Spinal cord (tissue), 9 donors: ENCODE measurements at regions not wholly inside any gene's neighbourhood (a gene's known extent, or its start where the extent isn't known, plus 50 kb on each side); places are given as distances from the start of the nearest gene placed in this dataset.
"Not testable (repeated sequence)": the region's sequence is repeated elsewhere in the genome, so short reads cannot be mapped to it uniquely, and the experiment has no call there.

Source experiments
- DNase-seq, 6 donors: peaks; one replicate each; pipeline versions ENCODE4 v3.0.0 to v3.0.0-alpha.2; 2013 to 2015; ENCODE audit warnings: low spot score in 6 of 6, low read depth in 4 of 6
- H3K27ac ChIP-seq: one replicate; pipeline ENCODE4 v1.5.1; 2013; ENCODE audit warnings: low read depth, low read length, control low read depth
- H3K27me3 ChIP-seq: one replicate; pipeline ENCODE4 v1.6.1; 2013; ENCODE audit warnings: low read length; ENCODE audit not compliant: control insufficient read depth, insufficient read depth
- H3K36me3 ChIP-seq: one replicate; pipeline ENCODE4 v1.6.1; 2013; ENCODE audit warnings: low read length; ENCODE audit not compliant: control insufficient read depth, insufficient read depth
- H3K4me1 ChIP-seq: one replicate; pipeline ENCODE4 v1.6.1; 2013; ENCODE audit warnings: low read length; ENCODE audit not compliant: control insufficient read depth, insufficient read depth
- H3K4me3 ChIP-seq: one replicate; pipeline ENCODE4 v1.5.1; 2013; ENCODE audit warnings: low read depth, low read length, control low read depth
- H3K9me3 ChIP-seq: one replicate; pipeline ENCODE4 v1.6.1; 2013; ENCODE audit warnings: low read length; ENCODE audit not compliant: control insufficient read depth, insufficient read depth
- WGBS: methylation state at CpG from one replicate; pipeline ENCODE4 v1.1.5; 2013; ENCODE audit warnings: missing lambda C conversion rate; ENCODE audit not compliant: insufficient coverage; 5-methylcytosine and 5-hydroxymethylcytosine counted together
- donor health status: healthy.

DNA sequence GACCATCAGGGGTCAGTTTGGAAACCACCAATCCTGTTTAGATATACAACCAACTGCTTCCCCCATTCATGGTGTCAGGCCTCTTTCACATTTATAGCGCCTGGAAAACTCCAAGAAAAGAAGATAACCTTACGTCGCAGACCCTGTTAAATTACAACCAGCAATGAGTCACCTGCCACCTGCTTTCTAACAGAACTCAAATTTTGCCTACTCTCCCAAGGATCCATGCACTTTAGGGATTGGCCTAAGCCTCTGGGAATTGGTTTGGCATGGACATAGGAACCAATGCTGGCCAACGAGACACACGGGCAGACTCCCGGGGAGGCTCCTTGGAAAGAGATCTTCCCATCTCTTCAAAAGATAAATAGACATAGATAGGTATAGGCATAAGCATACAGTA lies 87.0 kb downstream of the FEM1C start:
- H3K27ac ChIP-seq: no peak overlapping the region
- DNase-seq: no peak
- H3K27me3 ChIP-seq: no peaks in the 10 kb centered on the region
- no peaks in the 10 kb centered on the region for H3K36me3 ChIP-seq
- H3K4me1 ChIP-seq: no peaks in the 10 kb centered on the region
- H3K4me3 ChIP-seq: no peak overlapping the region
- 100% methylated on average over 1 of the region's 6 CpGs for WGBS
- no peaks in the 10 kb centered on the region for H3K9me3 ChIP-seq

GRCh38 chr5:115456539-115457040 lies 88.0 kb downstream of the FEM1C start:
- no peaks in the 10 kb centered on the region for H3K4me1 ChIP-seq
- WGBS: 54% methylated on average over 5 of the region's 7 CpGs
- H3K4me3 ChIP-seq: no peak overlapping the region
- H3K27me3 ChIP-seq: no peaks in the 10 kb centered on the region
- no peaks in the 10 kb centered on the region for H3K9me3 ChIP-seq
- H3K27ac ChIP-seq: no peak overlapping the region
- DNase-seq: no peak
- H3K36me3 ChIP-seq: no peaks in the 10 kb centered on the region

GRCh38 chr5:115456056-115456455 lies 88.5 kb downstream of the FEM1C start:
- Histone ChIP-seq H3K9me3 (no peaks in the 10 kb centered on the region), H3K4me3 (no peak overlapping the region), H3K27me3 (no peaks in the 10 kb centered on the region), H3K4me1 (no peaks in the 10 kb centered on the region), H3K36me3 (no peaks in the 10 kb centered on the region), H3K27ac (no peak overlapping the region)
- 100% methylated on average over 1 of the region's 4 CpGs for WGBS
- DNase-seq: no peak

- Histone ChIP-seq H3K27ac (no peak overlapping the region), H3K27me3 (no peaks in the 10 kb centered on the region), H3K36me3 (no peaks in the 10 kb centered on the region), H3K4me1 (no peaks in the 10 kb centered on the region), H3K9me3 (no peaks in the 10 kb centered on the region), H3K4me3 (no peak overlapping the region)
- 61% methylated on average over 4 of the region's 6 CpGs for WGBS
- DNase-seq: no peak
Observed at GRCh38 chr5:115455301-115455707, 89.3 kb downstream of the FEM1C start.

DNA sequence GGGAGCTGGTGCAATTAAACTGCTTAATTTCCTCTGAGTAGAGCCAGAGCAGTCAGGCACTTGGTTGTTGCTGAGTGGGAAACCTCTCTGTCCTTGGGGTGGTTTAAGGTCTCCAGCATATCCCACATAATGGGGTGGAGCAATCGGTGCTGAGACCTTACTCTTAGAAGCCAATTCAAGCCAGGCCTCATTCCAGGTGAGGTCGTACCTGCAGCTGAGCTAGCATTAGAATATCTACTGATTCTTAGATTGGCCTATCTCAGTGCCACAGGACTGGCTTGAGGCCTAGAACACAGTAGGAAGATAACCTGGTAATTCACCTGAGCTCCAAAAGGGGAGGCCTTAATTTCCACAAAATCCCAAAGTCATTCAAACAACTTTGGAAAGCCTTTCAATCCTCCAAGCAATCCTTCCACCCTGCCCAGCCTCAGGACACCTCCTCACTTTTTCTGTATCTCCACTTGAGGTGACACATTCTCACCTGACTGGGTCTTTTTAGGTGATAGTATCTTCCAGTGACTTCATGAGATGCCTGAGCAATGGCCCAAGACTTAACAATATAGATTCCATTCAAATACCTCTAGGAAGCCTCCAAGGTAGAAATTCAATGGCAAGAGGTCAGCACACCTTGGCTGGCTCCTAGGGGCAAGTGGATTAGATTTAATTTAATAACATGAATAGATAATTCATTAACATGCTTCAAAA lies 91.0 kb downstream of the FEM1C start:
- no peaks in the 10 kb centered on the region for H3K9me3 ChIP-seq
- no peaks in the 10 kb centered on the region for H3K27me3 ChIP-seq
- H3K27ac ChIP-seq: no peak overlapping the region
- 94% methylated on average over 2 of the region's 2 CpGs for WGBS
- no peak for DNase-seq
- H3K4me3 ChIP-seq: no peak overlapping the region
- no peaks in the 10 kb centered on the region for H3K36me3 ChIP-seq
- no peaks in the 10 kb centered on the region for H3K4me1 ChIP-seq

DNA sequence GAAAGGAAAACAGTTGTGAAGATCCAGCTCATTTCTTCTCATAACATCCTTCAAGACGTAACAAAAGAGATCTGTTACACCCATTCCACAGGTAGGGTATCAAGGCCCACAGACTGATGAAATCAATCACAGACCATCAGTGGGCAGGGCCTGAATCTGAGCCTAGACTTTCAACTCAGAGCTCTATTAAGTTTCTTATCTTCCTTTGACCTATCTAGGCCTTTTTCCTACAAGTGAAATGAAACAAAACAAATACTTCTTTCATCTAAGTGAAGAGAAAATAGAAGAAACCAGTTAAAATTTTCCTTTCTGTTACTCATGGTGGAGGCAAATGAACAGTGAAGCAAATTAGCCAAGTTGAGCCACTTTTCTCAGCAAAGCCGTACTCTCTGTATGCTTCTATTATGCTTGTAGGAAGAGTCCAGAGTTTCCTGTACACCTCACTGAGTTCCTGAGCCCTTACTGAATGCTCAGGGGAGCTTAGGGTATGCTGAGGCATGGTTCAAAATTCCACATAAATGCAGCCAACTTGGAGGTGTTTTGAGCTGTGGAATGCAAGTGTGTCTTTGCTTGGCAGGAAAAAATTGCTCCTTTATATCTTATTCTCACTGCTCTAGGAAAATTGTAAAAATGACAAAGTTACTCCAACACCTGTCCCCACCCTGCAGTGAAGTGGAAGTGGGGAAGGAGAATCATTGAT lies 91.9 kb downstream of the FEM1C start:
- no peaks in the 10 kb centered on the region for H3K27me3 ChIP-seq
- H3K4me3 ChIP-seq: no peak overlapping the region
- no peak overlapping the region for H3K27ac ChIP-seq
- no peaks in the 10 kb centered on the region for H3K9me3 ChIP-seq
- no peaks in the 10 kb centered on the region for H3K36me3 ChIP-seq
- no peak for DNase-seq
- no CpG with 5 or more reads among the region's 2 CpGs for WGBS
- no peaks in the 10 kb centered on the region for H3K4me1 ChIP-seq

DNA sequence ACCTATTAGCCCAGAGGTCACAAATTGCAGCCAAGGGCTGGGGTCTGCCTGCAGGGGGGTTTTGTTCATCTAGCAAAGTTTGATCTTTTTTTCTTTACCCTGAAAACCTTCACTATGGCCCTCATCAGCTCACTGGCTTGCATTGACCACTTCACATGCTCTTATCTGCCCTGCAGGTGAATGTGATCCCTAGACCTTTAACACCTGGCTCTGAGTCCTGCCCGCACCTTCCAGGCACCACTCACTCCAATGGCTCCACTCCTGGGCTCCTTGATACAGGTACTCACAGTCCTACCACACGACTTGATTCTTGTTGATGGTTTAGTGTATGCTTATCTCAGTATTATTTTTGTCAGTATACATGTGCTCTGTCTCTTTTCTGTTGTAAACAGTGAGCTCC lies 92.5 kb downstream of the FEM1C start:
- H3K27me3 ChIP-seq: no peaks in the 10 kb centered on the region
- H3K36me3 ChIP-seq: no peaks in the 10 kb centered on the region
- H3K4me3 ChIP-seq: no peak overlapping the region
- H3K4me1 ChIP-seq: no peaks in the 10 kb centered on the region
- no CpG with 5 or more reads among the region's 2 CpGs for WGBS
- no peaks in the 10 kb centered on the region for H3K9me3 ChIP-seq
- no peak overlapping the region for H3K27ac ChIP-seq
- DNase-seq: no peak

DNA sequence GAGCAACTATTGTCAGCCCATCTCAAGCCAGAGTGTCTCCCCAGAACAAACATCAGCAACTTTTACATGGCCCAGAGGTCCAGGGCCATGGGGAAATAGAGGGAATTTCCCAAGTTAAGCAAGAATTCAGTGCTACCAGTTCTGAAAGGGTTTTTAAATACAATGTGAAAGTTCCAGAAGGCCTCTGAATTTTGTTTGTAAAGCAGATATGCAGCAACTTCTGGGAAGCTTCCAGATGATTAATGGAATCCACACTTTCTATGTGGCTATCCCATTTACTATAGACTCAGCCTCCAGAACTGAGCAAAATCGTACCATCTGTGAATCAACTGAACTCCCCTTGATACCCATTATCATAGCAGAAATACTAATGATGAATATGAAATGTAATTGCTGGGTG lies 93.8 kb downstream of the FEM1C start:
- Histone ChIP-seq H3K36me3 (no peaks in the 10 kb centered on the region), H3K27me3 (no peaks in the 10 kb centered on the region), H3K4me3 (no peak overlapping the region), H3K27ac (peak overlapping the region; percentile 29), H3K9me3 (no peaks in the 10 kb centered on the region), H3K4me1 (no peaks in the 10 kb centered on the region)
- no CpG with 5 or more reads among the region's 1 CpG for WGBS
- no peak for DNase-seq

DNA sequence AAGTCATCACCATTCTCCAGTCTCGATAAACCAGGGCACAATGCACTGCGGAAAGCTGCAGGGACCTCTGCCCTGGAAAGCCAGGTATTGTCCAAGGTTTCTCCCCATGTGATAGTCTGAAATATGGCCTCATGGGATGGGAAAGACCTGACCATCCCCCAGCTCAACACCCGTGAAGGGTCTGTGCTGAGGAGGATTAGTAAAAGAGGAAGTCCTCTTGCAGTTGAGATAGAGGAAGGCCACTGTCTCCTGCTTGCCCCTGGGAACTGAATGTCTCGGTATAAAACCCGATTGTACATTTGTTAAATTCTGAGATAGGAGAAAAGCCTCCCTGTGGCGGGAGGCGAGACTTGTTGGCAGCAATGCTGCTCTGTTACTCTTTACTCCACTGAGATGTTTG lies 95.9 kb downstream of the FEM1C start:
- not testable (repeated sequence) for DNase-seq, H3K4me3 ChIP-seq, H3K36me3 ChIP-seq, H3K9me3 ChIP-seq, H3K27ac ChIP-seq, H3K4me1 ChIP-seq, H3K27me3 ChIP-seq
- 86% methylated on average over 3 of the region's 7 CpGs for WGBS
